GM19025 (cell line): ENCODE measurements at regions not wholly inside any gene's neighbourhood (a gene's known extent, or its start where the extent isn't known, plus 50 kb on each side); places are given as distances from the start of the nearest gene placed in this dataset.

Source experiments
- ATAC-seq: cut with Tn5 transposase; IDR thresholded peaks from one replicate; pipeline ENCODE4 v1.9.1; 2021; ENCODE audit warnings: mild to moderate bottlenecking, low read depth, moderate library complexity; ENCODE audit not compliant: unreplicated experiment

DNA sequence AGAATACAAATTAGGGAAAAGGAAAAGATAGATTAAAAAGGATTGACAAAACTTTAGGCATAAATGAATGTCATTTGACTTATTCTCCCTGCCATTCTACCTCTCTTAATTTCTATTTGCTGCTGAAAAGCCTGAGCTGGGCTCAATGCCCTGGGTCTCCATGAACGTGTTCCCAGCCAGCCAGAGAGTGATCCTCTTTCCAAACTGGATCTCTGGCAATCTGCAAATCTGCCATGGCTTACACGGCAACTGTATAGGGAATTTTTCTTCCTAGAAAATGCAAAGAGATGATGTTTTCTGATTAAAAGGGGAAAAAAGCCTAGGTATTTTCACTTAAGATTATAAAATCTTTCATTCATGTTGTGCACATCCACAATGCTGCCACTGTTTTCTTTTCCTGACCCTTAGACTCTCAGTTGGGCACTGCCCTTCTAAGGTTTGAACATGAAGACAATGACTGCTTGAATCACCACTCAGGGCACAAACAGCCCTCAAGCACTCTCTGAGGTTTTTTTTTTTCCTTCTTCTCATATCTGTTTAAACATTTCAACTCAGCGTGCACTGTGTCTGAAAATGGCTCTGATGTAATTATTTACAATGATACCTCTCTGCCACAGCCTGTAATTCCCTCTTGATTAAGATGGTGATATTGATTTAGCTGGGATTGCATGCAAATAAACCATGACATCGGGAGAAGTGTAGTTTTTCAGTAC is 60.3 kb downstream of the DACT1 start:
- ATAC-seq: no peak

DNA sequence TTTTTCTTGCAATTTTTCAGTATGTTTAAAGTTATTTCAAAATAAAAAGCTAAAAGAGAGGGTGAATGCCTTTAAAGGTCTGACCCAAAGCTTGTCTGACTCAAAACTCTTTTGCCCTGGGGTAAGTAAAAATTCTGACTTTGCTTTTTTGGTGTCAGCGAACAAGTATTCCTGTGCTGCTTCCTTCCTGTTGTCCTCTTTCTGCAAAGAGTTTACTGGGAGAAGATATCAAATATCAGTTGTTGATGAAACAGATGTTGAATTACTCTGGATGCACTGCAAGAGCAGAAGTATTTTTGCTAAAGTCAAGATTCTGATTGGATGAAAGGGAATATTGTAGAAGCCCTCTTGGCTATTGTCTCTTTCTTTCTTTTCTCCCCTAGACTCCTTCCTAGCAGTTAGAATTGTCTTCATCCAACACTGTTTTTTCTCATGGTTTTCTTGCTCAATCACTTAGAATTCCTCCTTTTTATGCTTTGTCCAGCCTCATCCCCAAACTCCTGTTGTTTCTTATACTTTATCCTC is 62.0 kb downstream of the DACT1 start:
- ATAC-seq: no peak

DNA sequence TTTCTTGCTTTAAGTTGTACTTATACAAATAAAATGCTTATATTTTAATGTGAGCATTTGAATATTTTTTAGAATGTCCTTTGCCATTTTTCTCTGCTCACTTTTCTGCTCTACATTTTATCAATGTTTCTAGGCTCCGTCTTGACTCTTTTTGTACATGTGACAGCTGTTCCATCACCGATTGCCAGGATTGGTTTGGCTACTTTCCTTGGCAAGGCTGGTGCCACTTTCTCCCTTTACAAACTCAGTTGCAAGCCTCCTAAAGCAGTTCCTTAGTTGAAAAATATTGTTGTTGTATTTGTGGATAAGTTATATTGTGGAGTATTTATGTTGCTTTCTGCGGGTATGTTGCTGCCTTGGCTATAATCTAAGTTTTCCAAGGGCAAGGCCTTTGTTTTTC is 63.4 kb downstream of the DACT1 start:
- ATAC-seq: no peak

DNA sequence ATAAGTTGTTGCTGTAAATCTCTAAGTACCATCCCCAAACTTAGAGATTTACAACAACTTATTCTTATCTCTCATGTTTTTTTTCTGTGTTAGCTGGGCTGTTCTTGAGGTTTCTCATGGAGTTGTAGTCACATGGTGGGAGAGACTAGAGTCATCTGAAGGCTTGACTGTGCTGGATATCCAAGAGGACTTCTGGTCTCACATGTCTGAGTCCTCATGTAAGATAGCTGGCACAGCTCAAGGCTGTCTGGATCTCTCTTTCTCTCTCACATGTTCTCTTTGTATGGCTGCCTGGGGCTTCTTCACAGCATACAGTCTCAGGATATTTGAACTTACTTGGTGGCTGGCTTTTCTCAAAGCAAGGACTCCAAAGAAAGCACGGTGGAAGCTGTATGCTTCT is 63.8 kb downstream of the DACT1 start:
- ATAC-seq: no peak

DNA sequence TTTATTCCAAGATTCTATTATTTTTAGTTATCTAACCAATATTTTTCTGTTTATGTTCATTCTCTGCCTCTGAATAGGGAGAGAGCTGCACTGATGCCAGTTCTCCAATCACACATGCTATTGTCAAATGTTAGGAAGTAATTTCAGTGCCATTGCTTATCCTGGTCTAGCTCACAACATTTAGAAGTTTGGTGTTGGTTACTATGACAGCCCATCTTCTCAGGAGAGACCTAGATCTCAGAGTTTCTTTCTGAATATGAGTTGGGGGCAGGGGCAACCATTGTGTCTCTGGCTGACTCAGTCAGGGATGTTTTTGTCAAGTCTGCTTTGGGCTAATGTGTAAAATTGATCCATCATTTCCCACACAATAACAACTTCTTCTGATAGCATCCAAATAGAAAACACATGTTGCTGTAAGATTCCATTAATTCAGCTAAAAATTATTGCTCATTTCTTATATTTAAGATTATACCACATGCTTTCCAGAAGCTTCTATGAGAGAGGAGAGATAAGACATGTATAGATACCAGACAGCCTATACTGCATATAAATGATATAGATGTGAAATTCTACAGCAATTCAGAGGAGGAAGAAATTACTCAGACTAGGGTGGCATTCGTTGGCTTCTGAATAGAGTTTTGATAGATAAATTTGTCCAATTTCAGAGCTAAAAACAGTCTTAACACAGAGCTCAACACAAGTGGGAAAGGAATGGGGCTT is 64.8 kb downstream of the DACT1 start:
- no peak for ATAC-seq

DNA sequence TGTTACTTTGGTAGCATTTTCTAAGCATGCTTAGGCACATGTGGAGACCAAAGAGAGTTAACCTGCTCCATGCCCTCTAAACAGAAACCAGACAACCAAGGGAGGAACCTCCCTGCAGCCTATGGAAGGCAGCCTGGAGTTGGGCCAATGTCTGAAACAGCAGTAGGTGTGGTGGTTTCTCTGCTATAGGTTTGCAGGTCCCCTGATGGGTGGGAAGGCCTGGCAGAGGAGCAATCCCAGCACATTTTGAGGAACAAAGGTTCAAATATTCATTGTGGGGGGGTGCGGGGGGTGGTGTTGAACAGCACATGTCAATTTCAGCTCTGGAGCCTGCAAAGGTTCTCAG is 65.4 kb downstream of the DACT1 start:
- ATAC-seq: no peak

DNA sequence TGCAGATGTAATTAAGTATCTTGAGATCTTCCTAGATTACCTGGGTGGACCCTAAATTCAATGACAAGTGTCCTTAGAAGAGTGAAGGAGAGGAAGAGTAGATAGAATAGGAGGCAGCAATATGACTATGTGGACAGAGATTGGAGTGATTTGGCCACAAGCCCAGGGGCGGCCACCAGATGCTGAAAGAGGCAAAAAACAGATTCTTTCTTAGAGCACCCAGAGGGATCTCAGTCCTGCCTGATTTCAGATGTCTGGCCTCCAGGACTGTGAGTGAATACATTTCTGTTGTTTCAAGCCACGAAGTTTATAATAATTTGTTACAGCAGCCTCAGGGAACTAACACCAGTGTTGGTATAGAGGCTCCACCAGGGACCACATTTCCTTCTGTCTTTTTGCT is 67.3 kb downstream of the DACT1 start:
- no peak for ATAC-seq

DNA sequence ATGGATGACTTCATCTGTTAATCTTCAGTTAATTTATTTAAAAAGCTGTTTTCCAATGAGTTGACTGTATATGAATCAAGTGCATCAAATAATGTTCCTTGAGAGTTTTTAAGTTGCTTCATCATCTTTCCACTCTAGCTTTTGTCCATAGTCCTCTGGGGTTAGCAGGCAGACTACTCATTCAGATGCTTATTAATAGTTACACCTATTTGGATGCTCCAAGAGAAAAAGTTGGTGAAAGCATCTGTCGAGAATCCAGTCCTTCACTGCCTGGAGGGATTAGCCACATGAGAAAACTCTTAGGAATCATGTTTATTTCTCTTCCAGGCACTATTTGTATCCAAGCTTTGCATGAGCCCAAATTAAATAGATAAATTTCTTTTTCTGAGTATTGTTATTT is 70.2 kb downstream of the DACT1 start:
- ATAC-seq: no peak

DNA sequence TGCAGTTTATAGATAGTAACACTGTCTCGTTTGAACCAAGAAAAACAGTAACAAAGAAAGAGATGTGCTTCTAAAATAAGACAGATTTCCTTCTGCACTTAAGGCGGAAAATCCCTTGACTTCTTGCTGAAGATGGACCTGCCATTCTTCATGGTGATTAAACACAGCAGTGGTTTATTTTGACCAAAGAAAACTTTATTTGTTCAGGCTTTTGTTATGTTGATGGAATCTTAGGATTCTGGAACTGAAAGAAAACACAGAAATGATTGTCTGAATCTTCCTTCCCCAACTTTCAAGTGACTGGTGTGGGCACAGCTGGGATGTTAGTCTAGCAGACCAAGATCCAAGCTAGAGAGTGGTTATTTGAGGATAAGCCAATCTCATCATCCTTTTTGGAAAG is 72.2 kb downstream of the DACT1 start:
- ATAC-seq: no peak

DNA sequence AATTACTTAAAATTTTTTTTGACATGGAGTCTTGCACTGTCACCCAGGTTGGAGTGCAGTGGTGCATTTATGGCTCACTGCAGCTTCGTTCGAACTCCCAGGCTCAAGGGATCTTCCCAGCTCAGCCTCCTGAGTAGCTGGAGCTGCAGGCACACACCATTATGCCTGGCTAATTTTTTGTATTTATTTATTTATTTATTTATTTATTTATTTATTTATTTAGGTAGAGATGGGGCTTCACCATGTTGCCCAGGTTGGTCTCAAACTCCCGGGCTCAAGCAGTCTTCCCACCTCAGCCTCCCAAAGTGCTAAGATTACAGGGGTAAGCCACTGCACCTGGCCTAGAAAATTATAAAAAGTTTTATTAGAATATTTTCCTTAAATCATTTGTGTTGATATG is 73.6 kb downstream of the DACT1 start:
- no peak for ATAC-seq

DNA sequence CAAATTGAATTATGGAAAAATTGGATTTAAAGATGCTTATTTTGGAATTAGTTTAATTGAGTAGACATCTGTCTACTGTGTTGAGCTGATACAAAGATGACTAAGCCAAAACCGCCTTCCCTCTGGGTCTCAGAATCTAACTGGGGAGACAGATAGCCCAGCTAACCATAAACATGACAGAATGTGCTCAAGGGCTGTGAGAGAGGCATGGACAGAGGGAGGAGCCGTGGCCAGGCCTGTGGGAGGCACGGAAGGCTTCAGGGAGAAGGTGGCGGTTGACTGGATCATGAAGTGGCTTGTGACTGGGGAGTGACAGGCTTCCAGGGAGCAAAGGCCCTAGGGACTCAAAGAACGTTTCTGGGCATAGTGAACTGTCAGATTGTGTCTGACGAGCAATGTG is 74.6 kb downstream of the DACT1 start:
- no peak for ATAC-seq

DNA sequence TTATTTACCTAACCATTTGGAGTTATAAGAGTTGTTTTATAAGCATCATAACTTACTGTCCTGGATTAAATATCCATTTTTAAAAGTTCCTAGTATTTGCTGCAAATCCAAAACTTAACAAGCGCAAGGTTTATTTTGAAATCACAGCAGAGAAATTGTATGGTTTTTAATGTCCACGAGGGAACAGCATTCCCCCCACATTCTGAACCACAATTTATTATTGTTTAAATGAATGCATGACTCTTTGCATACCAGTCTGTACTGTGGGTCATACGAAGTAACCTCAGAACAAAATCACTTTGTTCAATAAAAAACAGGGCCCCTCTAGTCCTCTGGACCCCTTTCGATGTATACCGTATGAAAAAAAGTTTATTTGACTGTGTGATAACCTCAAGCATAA is 75.9 kb downstream of the DACT1 start:
- ATAC-seq: no peak

DNA sequence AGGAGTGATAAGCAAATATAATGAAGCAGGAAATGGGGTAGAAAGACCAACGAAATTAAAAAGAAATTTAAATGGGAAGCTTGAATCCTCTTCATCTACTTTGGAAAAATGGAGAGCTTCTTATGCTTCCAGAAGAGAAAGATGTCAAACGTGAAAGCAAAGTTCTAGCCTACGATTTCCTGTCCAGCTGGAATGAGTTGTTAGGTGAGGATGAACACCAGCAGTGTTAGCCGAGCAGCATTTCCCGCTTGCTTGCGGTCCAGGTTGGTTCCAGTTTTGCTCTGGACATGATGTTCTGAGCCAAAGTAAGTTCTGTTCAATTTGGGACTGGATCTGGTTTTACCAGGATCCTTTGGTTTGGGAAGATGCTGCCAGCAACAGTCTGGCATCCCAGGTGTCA is 78.9 kb downstream of the DACT1 start:
- ATAC-seq: no peak

DNA sequence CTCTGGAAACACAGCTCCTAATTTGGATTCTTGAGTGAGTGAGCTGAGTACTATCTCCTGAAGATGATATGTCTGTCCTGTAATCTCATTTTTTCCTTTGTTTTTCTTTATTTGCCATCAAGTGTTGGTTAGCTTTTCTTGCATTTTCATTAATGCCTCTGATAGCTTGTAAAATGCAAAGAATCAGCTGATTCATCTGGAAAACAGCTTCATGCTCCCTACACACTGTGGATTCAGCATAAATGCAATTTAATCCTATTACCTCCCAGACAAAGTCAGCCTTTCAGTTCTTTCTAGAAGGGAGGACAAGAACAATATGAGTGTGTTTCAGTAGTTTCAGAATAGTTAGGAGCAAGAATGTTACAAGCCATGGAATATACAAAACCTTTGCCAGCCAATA is 79.4 kb downstream of the DACT1 start:
- no peak for ATAC-seq

DNA sequence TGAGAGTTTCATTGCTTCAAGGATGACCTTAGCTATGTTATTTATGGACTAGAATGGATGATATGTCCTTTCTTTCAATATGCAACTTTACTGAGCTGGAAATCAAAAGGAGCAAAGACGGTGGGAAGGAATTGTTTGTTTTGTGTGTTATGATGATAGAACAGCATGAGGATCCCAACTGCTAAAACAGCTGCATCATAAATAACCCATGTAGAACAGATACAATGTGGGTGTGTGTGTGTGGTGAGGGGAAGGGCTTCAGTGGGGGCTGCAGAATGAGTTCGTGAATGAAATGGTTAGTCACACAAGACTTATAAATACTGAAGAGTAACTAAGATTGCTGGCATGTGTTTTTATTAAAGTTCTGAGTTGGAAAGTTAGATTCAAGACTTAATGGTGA is 80.1 kb downstream of the DACT1 start:
- ATAC-seq: no peak

DNA sequence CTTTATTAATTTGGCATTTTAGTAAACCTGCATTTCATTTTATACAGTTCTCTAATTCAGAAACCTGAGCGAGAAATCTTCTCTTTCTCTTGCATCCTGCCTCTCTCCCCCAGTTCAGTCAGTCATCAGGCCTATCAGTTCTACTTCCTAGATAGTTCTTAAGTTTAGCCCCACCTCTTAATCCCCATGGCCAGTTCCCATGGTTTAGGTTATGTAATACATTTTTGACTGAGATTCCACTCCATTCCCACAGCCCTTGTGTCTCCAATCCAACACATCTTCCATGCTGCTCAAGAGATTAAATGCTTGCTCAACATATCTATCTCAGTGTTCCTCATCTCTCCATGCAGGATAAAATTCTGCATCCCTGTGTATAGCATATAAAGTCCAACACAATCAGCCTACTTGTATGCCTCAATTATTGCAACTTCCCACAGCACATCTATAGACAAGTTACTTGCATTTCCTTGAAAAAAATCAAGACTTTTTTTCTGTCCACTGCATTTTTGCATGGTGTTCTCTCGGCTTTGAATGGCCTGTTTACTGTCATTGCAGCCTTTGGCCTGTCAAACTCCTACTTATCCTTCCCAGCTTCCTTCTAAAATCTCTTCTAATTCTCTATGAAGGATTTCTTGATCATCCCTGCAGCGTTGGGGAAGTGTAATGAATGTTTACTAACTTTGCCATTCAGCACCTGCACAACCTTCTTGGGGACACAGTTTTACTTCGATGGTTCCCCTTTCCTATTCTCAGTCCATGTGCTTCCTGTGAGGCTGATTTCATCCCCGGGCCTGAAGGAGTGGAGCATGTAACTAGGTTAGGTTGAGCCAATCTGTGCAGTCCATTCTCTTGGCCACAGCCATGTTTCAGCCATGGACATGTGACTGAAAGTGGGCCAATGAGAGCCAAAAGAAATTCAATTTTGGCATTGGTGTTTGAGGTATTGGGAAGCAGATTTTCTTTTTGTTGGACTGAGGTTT is 80.8 kb downstream of the DACT1 start:
- no peak for ATAC-seq

DNA sequence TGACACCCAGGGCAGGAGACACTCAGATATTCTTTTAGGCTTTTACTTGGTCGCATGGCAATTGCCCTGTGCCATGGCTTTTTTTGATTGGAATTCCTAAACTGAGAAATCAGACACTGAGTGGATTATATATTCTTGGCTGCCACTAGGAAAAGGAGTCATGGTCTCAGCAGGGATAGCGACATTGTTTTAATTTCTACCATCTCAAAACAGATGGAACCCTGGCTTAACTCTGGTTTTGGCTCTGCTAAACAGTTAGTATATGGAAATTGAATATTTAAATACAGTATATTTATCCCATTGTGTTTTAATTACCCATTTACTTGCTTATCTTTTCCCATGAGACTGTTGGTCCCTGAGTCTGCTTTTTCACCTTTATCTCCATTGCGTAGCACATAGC is 84.0 kb downstream of the DACT1 start:
- ATAC-seq: no peak

DNA sequence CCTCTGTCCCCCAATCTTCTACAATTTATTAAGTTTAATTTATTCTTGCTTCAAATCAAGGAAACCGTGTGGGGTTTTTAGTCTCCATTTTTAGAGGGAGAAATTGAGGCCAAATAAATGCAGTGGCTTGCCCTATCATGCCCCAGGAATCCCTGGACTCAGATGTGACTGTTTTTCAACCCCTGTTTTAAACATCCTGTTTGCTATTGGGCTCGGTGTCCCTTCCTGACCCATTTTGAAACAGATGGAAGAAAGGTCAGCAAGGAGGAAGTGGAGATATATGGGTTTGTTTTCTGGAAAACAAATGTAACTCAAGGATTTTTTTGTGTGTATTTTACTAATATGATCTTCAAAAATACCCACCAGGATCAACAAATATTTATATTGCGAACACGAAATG is 84.7 kb downstream of the DACT1 start:
- ATAC-seq: no peak

DNA sequence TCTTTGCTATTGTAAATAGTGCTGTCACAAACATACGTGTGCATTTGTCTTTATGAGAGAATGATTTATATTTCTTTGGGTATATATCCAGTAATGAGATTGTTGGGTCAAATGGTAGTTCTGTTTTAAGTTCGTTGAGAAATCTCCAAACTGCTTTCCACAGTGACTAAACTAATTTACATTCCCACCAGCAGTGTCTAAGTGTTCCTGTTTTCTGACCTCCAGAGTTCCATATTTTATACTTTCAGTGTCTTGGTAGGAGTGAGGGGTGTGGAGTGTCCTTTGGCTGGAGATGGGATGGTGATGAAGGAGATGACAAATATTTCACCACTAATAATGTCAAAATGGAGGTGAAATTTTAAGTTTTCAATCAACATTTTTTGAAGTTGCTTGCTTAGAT is 86.4 kb downstream of the DACT1 start:
- ATAC-seq: no peak

DNA sequence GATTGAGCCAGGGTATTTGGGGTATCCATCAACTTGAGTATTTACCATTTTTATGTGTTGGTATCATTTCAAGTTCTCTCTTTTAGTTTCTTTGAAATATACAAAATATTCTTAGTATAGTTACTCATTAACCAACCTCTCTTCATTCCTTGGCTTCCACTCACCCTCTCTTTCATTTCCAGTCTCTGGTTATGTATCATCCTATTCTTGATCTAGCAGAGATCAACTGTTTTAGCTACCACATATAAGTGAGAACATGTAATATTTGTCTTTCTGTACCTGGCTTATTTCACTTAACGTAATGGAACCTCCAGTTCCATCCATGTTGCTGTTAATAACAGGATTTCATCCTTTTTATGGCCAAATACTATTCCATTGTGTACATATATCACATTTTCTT is 86.9 kb downstream of the DACT1 start:
- ATAC-seq: no peak

DNA sequence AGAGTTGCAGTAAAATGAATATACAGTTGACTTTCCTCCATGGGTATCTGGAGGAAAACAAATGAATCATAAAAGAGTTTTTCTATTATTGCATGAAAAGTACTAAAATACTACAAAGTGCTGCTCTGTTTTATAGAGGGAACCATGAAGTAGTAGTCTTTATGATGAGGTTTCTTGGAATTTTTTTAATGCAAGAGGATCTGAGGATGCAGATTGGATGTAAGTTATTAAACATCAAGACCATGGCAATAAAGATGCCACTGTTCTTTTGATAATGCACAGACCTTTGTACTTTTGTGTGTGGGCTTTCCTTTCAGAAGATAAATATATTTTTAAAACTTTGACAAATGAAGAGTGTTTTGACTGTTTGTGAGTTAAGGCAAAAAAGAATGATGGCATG is 87.5 kb downstream of the DACT1 start:
- no peak for ATAC-seq
